ENCODE measurements at regions not wholly inside any gene's neighbourhood (a gene's known extent, or its start where the extent isn't known, plus 50 kb on each side); places are given as distances from the start of the nearest gene placed in this dataset.

DNA sequence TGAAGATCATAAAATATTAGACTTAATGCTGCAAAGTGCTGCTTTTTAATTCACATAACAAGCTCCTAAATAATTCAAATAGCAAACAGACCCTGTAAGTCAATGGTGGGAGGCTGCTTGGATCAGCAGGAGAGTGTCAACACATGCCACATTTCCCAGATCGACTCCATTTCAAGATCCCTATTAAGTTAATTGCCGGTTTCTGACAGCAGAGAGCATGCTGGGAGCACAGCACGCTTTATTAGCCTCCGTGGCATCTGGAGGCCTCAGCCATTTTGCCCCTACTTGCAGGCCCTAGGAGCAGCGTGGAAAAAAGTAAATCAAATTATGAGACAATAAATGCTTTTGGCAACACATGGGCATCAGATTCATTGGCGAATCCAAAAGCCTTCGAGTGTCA is 201.0 kb downstream of the EMX2 start:
- Histone ChIP-seq H3K4me1 (ENCODE audit: control insufficient read depth in 1 of 2, insufficient read depth in 1 of 2, low read depth in 1 of 2, low read length in 1 of 2) (no peaks in the 10 kb centered on the region), H3K27me3 (peaks cover 87% of the 10 kb centered on the region), H3K4me3 (ENCODE audit: low read depth in 1 of 2, low read length in 1 of 2) (no peak overlapping the region), H3K9me3 (no peaks in the 10 kb centered on the region), H3K27ac (no peak overlapping the region), H3K36me3 (no peaks in the 10 kb centered on the region)
- TF ChIP-seq, protein P1, sequence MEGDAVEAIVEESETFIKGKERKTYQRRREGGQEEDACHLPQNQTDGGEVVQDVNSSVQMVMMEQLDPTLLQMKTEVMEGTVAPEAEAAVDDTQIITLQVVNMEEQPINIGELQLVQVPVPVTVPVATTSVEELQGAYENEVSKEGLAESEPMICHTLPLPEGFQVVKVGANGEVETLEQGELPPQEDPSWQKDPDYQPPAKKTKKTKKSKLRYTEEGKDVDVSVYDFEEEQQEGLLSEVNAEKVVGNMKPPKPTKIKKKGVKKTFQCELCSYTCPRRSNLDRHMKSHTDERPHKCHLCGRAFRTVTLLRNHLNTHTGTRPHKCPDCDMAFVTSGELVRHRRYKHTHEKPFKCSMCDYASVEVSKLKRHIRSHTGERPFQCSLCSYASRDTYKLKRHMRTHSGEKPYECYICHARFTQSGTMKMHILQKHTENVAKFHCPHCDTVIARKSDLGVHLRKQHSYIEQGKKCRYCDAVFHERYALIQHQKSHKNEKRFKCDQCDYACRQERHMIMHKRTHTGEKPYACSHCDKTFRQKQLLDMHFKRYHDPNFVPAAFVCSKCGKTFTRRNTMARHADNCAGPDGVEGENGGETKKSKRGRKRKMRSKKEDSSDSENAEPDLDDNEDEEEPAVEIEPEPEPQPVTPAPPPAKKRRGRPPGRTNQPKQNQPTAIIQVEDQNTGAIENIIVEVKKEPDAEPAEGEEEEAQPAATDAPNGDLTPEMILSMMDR (IDR thresholded peaks at IDR 0.05), result no peak

DNA sequence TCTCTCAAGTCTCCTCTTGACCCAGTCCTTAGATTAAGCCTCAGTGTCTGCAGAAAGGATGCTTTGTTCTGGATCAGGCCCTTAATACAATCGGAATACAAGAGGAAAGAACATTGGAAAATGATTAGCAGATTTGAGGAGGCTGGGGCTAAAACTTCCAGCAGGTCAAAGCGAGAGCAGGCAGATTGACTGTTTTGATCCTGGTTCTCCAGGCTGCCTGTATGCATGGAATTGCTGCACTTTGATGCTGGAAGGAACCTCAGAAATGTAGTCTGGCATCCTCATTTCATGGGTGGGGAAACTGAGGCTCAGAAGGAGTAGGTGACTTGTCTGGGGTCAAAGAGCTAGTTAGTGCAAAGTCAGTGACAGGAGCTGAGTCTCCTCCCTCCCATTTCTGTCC is 202.8 kb downstream of the EMX2 start:
- Histone ChIP-seq H3K27me3 (peaks cover 70% of the 10 kb centered on the region), H3K36me3 (no peaks in the 10 kb centered on the region), H3K4me3 (ENCODE audit: low read depth in 1 of 2, low read length in 1 of 2) (no peak overlapping the region), H3K9me3 (no peaks in the 10 kb centered on the region), H3K4me1 (ENCODE audit: control insufficient read depth in 1 of 2, insufficient read depth in 1 of 2, low read depth in 1 of 2, low read length in 1 of 2) (no peaks in the 10 kb centered on the region), H3K27ac (no peak overlapping the region)
- TF ChIP-seq, protein P1 (IDR thresholded peaks at IDR 0.05), result no peak

DNA sequence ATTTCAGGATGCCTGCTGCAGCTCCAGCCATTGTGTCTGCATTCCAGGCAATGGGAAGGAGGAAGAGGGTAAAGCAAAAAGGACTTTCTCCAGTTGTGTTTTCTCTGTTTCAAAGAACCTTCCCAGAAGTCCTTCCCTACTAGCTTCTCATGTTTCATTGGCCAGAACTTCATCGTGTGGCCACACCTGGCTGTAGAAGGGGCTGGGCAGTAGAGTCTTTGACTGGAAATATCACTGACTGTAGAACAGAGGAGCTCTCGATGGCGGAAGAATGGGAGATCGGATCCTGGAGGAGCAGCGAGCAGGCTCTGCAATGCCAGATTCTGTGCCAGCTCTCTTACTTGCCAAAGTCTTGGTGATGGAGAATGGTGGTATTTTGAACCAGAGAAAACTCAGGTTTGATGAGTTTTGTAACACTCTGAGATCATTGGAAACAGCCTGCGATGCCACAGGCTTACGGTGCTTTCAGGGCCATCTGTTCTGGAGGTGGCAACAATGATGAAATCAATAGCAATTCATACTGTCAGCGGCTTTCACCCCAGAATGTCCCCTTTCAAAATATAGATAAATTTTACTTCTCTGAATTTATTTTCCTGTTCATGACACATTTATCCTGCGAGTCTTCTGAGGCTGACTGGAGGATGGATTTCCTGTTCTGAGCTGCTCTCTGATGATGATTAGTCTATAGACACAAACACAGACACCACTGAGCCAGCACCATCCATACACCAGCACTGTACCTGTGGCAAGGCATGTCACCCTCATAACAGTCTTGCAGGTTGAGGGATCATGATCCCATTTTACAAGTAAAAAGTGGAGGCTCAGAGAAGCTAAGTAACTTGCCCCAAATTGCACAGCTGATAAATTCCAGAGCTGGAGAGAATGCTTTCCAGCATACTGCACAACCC is 204.2 kb downstream of the EMX2 start:
- no peak overlapping the region for H3K4me3 ChIP-seq (ENCODE audit: low read depth in 1 of 2, low read length in 1 of 2)
- TF ChIP-seq, protein P1 (IDR thresholded peaks at IDR 0.05), result no peak
- H3K9me3 ChIP-seq, result no peaks in the 10 kb centered on the region
- H3K4me1 ChIP-seq (ENCODE audit: control insufficient read depth in 1 of 2, insufficient read depth in 1 of 2, low read depth in 1 of 2, low read length in 1 of 2), result no peaks in the 10 kb centered on the region
- H3K27ac ChIP-seq, result no peak overlapping the region
- peaks cover 56% of the 10 kb centered on the region for H3K27me3 ChIP-seq
- H3K36me3 ChIP-seq, result no peaks in the 10 kb centered on the region

DNA sequence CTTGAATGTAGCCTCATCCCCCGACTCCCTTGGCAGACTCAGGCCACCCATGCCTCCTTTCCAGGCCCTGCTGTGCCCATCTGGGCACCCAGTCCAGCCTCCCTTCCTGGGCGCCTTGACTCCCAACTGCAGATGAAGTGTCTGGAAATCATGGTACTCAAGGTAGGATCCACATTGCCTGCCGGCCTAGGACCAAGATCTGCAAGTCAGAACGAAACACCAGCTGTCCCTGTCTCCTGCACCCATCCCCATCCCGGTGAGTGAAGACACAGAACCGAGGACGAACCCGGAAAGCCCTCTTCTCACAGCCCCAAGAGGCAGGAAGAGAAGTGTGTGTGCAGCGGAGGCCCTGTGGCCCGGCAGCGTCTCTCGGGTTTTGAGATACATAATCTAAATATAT is 205.1 kb downstream of the EMX2 start:
- Histone ChIP-seq H3K4me1 (ENCODE audit: control insufficient read depth in 1 of 2, insufficient read depth in 1 of 2, low read depth in 1 of 2, low read length in 1 of 2) (no peaks in the 10 kb centered on the region), H3K27ac (no peak overlapping the region), H3K27me3 (peaks cover 55% of the 10 kb centered on the region), H3K9me3 (no peaks in the 10 kb centered on the region), H3K36me3 (no peaks in the 10 kb centered on the region), H3K4me3 (ENCODE audit: low read depth in 1 of 2, low read length in 1 of 2) (no peak overlapping the region)
- TF ChIP-seq, protein P1 (IDR thresholded peaks at IDR 0.05), result no peak

- Histone ChIP-seq H3K4me3 (ENCODE audit: low read depth in 1 of 2, low read length in 1 of 2) (no peak overlapping the region), H3K36me3 (no peaks in the 10 kb centered on the region), H3K27me3 (peaks cover 53% of the 10 kb centered on the region), H3K9me3 (no peaks in the 10 kb centered on the region), H3K4me1 (ENCODE audit: control insufficient read depth in 1 of 2, insufficient read depth in 1 of 2, low read depth in 1 of 2, low read length in 1 of 2) (no peaks in the 10 kb centered on the region), H3K27ac (no peak overlapping the region)
- TF ChIP-seq, protein P1 (IDR thresholded peaks at IDR 0.05), result no peak
Observed at GRCh38 chr10:117748058-117748457, 205.5 kb downstream of the EMX2 start.
